GM21576 (cell line): ENCODE measurements at regions not wholly inside any gene's neighbourhood (a gene's known extent, or its start where the extent isn't known, plus 50 kb on each side); places are given as distances from the start of the nearest gene placed in this dataset.
"Not testable (repeated sequence)": the region's sequence is repeated elsewhere in the genome, so short reads cannot be mapped to it uniquely, and the experiment has no call there.

Experiments used
- ATAC-seq: cut with Tn5 transposase; IDR thresholded peaks from one replicate; pipeline ENCODE4 v1.9.1; 2021; ENCODE audit warnings: mild to moderate bottlenecking, moderate library complexity; ENCODE audit not compliant: unreplicated experiment

- ATAC-seq, result no peak
These were observed 944.5 kb upstream of the SOX9 start for GRCh38 chr17:71176331-71176730.

GRCh38 chr17:71176928-71177443, 943.8 kb upstream of the SOX9 start:
- ATAC-seq, result no peak

- ATAC-seq, result no peak
These were observed 939.9 kb upstream of the SOX9 start for GRCh38 chr17:71180801-71181385.

DNA sequence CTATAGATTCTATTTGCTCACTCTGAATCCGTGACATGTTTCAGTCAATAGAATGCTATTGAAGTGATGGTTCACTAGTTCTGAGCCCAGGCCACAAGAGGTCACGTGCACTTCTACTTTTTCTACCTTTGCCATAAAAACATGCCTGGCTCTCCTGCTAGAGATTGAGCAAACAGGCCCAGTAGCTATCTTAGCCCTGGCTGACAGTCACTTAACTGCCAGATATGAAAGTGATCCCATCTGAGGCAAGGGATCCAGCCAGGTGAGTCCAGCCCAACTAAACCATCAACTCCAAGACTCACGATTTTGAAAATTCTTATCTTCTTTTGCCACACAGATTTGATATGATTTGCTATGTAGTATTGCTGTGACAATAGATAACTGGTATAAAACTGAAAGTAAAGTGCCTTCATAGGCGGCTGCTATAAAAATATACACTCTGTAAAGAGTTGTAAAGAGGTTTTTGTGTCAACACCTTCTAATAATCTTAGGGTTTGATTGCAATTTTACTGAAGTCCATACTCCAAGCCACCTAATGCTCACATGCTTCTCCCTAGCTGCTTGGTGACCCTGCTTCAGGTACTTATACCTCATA, 937.7 kb upstream of the SOX9 start:
- ATAC-seq, result no peak

- no peak for ATAC-seq
These were observed 936.1 kb upstream of the SOX9 start for GRCh38 chr17:71184716-71185115.

- ATAC-seq, result no peak
These were observed 933.5 kb upstream of the SOX9 start for GRCh38 chr17:71187145-71187878.

- ATAC-seq, result no peak
These were observed 931.9 kb upstream of the SOX9 start for GRCh38 chr17:71188811-71189492.

DNA sequence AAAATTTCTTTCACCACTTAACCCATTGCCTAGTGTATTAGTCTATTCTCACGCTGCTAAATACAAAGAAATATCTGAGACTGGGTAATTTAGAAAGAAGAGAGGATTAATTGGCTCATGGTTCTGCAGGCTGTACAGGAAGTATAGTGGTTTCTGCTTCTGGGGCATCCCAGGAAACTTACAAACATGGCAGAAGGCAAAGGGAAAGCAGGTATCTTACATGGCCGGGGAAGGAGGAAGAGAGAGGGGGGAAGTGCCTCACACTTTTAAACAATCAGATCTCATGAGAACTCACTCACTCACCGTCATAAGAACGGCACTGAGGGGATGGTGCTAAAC, 931.4 kb upstream of the SOX9 start:
- no peak for ATAC-seq

DNA sequence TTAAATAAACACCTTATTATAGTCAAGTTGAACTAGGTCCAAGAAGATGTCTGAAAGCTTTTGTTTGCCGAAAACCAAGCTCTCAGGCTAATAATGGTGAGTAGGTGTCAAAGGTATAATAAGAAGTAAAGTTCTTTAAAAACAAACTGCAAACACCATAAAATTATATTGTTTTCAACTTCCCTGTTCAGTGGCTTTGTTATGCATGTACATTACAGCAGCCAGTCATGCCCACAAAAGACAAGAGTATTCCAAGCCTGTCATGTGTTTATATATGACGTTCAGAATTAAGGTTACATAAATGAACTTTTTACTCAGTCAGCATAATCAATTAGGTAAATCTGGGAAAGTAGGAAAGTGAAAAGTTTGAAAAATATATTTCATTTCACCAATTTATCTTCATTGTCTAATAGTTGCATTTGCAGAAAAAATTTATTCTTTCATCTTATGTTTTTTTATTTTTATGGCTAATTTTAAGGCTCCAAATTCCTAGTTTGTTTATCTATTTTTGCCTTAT, 928.7 kb upstream of the SOX9 start:
- ATAC-seq, result no peak

- ATAC-seq, result no peak
These were observed 928.0 kb upstream of the SOX9 start for GRCh38 chr17:71192848-71193247.

DNA sequence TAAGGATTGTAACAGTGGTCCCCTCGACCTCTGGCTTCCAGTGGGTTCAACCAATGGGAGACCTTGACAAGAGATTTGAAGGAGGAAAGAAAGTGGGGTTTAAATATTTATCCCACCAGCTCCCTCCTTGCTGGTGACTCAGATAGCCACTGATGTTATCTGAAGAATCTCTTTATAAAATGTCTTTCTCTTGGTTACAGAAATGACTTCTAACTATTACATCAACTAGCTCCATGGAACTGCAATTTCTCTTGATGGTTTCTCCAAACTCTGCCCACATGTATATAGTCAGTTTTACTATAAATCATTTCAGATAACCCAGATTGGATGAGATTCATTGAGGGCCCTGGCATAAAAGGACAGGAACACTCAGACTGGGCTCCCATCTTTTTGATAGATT, 920.2 kb upstream of the SOX9 start:
- ATAC-seq, result no peak

DNA sequence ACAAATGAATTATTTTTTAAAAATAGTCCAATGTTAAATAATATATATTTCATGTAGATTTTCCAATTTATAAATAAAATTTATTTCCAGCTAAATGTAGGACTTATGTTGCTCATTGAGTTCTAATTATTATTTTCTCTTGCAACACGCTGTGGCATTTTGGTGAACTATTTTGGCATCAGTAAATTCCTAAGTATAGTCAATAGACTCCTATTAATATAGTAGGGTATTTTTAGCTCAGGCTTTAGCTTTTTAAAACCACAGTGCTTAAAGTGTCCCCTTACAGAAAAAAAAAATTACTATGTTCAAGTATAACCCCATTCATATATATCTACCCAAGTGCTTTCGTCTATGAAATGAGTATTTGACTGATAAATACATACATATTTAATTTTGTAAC, 919.2 kb upstream of the SOX9 start:
- no peak for ATAC-seq

DNA sequence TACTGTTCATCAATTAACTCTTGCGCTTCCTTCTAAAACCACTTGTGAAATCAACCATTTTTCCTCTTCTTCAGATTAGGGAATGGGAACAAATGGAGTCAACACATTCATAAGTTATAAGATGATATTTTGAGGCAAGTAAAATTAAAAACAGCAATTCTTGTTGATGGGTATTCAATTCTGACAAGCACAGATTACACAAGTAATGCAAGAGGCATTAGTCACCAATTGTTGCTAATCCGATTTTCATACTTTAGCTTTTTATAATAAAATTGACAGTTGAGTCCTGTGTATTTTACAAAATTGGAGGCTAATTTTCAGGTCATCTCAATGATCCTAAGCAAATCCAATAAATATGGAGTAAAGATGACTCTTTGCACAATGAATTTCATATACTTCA, 918.4 kb upstream of the SOX9 start:
- ATAC-seq, result no peak

DNA sequence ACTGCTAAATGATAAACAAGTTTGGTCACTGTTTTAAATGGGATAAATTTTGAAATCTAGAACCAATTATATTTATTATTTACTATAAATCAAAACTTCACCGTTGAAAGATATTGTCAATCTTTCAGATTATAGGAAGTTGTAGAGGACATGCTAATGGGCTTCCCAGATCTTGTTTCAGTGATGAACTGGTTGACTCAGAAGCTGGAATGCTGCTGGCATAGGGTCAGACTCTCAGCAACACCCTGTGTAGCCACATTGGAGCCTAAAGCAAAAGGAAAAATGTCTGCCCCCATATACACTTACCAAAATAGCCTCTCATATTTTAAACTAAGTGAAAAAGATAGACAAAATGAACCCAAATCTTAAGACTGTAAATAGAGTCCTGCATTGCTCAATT, 916.9 kb upstream of the SOX9 start:
- no peak for ATAC-seq

DNA sequence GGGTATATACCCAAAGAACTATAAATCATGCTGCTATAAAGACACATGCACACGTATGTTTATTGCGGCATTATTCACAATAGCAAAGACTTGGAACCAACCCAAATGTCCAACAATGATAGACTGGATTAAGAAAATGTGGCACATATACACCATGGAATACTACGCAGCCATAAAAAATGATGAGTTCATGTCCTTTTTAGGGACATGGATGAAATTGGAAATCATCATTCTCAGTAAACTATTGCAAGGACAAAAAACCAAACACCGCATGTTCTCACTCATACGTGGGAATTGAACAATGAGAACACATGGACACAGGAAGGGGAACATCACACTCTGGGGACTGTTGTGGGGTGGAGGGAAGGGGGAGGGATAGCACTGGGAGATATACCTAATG, 914.9 kb upstream of the SOX9 start:
- not testable (repeated sequence) for ATAC-seq

DNA sequence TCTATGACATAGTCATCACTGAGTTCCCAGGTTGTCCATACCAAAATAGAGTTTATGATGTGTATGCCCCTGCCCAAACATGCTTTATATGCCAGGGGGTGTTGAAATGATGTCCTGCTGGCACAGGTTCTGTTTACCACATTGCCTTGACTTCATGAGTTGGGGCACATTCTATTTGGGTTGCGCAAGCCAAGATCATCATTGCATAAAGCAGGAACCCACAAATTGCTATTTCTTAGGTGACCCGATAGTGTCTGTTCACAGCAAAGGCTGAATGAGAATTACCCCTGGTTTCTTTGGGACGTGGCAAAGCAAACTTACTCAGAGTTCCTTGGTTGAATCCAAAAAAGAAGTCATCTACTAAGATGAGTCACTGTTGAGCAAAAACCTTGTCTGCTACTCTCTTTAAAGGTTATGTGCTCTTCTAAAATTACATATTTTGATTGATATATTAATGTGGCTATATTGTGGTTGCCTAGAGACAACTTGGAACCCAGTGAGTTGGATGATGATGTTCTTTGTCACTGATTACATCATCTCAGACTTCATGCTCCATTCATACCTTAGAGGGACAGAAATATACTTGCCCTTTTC, 912.6 kb upstream of the SOX9 start:
- ATAC-seq, result no peak

- no peak for ATAC-seq
These were observed 906.9 kb upstream of the SOX9 start for GRCh38 chr17:71213936-71214335.

DNA sequence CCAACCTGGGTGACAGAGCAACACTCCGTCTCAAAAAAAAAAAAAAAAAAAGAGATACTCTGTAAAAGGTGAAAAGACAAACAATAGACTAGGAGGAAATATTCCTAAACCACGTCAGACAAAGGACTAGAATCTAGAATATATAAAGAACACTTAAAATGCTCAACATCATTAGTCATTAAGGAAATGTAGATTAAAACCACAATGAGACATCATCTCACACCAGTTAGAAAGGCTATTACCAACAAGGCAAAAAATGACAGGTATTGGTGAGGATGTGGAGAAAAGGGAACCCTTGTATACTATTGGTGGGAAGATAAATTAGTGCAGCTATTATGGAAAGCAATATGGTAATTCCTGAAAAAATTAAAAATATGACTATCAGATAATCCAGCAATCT, 903.1 kb upstream of the SOX9 start:
- ATAC-seq, result no peak

- ATAC-seq, result no peak
These were observed 895.8 kb upstream of the SOX9 start for GRCh38 chr17:71224824-71225575.

- no peak for ATAC-seq
These were observed 893.0 kb upstream of the SOX9 start for GRCh38 chr17:71227841-71228240.

DNA sequence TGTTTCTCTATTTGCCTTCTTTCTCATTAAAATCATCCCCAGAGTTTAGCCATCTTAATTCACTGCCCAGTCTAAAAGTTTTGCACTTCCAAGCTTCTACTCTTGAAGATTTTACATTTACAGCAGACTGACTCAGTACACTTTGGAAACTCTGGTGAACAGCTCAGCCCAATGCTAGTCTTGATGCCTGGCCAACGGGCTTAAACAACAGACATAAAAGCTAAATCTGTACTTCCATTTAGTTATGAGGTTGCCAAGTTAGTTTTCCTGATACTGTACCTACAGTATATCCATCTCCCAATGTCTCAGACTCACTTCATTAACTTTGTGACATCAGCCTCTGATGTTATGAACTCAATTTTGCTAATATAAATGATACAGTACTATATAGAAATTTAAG, 891.8 kb upstream of the SOX9 start:
- no peak for ATAC-seq
